LoVo (cell line): ENCODE measurements at regions not wholly inside any gene's neighbourhood (a gene's known extent, or its start where the extent isn't known, plus 50 kb on each side); places are given as distances from the start of the nearest gene placed in this dataset.
"Not testable (repeated sequence)": the region's sequence is repeated elsewhere in the genome, so short reads cannot be mapped to it uniquely, and the experiment has no call there.

Experiments used
- DNase-seq: peaks from one replicate; pipeline ENCODE4 v3.0.0-alpha.2; 2016; ENCODE audit warnings: low spot score

GRCh38 chr1:22196041-22196440 lies 53.1 kb upstream of the WNT4 start:
- no peak for DNase-seq

GRCh38 chr1:22196641-22197040 lies 53.7 kb upstream of the WNT4 start:
- no peak for DNase-seq

DNA sequence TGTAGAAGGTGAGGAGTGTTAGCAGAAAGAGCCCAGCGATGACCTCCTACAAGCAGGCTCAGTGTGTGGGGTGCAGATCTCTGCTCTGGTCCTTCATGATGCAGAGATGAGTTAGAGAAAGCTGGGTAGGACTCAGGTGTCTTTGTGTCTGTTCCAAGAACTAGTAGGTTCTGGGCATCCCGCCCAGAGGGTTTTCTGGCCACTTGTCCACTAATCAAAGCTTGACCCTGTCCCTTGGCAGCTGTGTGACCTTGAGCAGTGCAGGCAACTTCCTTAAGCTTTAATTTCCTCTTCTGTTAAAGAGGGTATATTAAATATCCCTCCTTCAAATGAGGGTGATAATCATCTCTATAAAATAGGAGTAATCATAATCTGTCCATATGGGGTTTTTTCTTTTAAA lies 54.7 kb upstream of the WNT4 start:
- no peak for DNase-seq

- no peak for DNase-seq
Measured at GRCh38 chr1:22201023-22201422, 58.1 kb upstream of the WNT4 start.

DNA sequence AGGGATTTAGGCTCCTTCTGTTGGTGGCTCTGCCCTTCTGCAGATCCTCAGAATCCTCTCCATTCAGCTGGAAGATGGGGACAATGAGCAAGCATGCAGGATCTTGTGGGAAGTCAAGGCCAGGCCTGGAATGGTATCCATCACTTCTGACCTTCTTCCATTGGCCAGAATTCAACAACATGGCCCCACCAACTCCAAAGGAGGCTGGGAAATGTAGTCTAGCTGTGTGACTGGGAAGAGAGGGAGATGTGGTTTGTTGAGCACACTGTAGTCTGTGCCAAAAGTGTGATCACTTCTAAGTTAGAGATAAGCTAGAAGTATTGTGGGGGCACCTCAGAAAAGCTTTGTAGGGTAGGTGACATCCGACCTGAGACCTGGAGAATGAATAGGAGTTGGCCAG lies 60.4 kb upstream of the WNT4 start:
- no peak for DNase-seq

DNA sequence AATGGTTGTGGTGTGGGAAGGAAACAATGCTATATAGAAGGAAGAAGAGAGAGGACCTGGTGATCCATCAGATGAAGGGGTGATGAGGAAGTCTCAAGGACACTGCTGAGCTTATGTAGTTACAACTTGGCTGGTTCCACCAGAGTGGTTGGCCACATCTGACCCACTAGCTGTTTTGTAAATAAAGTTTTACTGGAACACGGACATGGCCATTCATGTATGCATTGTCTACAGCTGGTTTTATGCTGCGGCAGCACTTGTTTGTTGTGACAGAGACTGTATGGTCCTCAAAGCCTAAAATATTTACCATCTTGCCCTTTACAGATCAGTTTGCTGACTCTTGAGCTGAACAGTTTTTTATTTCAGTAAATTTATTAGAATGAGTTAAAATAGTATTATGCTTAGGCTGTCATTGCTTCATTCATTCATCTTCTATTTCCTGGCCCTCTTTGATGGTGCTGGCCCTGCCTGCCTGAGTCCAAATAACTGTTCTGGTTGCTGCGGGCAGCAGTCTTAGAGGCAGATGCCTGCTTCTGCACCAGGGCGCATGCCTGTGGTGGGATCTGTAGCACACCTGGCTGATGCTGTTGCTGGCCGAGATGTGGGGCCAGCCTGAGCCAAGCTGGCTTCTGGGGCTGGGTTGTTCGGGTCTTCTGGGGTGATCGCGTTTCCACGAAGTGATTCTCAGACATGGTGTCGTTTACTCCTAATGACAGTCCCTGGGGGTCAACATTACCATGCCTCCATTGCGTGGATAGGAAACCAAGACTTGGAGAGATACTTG lies 61.4 kb upstream of the WNT4 start:
- DNase-seq = no peak

DNA sequence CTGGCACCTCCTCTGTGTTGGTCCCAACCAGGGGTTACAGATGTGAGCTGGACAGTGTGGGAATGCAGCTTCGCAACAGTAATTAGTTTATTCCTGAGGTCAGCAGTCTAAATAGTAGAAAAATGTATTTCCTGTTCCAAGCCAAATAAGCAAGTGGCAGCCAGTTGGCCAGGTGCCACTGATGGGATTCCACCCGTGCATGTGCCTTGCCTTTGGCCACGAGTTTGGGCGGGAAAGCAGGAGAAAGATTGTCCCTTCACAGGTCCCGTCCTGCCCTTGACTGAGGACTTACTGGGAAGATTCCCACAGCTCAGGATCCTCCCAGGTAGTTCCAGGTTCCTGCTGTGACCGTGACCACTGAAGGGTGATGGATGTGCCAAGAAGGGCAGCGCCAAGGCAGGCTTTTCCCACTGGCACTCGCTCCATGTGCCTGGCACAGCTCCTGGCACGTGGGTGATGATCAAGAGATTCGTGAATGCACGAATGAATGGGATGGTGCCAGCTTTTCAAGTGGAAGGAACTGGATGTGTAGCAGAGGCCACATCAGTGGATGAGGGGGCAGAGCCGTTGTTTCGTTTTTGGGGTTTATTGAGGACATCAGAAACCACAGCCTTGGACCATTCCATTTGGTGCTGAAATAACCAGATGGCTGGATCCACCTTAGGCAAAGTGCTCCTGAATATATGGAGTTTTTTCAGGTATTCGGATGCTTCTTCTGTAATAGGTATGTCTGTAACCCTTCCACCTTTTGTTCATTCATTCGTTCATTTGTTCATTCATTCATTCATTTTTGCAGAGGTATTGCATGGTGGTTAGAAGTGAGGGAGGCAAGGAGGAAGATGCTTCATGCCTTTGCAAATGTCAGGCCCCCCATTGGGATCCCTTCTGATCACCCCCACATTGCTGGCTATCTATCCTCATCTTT lies 62.4 kb upstream of the WNT4 start:
- DNase-seq = no peak

- no peak for DNase-seq
Measured at GRCh38 chr1:22206551-22207125, 63.7 kb upstream of the WNT4 start.

- no peak for DNase-seq
Measured at GRCh38 chr1:22207511-22208267, 64.8 kb upstream of the WNT4 start.

DNA sequence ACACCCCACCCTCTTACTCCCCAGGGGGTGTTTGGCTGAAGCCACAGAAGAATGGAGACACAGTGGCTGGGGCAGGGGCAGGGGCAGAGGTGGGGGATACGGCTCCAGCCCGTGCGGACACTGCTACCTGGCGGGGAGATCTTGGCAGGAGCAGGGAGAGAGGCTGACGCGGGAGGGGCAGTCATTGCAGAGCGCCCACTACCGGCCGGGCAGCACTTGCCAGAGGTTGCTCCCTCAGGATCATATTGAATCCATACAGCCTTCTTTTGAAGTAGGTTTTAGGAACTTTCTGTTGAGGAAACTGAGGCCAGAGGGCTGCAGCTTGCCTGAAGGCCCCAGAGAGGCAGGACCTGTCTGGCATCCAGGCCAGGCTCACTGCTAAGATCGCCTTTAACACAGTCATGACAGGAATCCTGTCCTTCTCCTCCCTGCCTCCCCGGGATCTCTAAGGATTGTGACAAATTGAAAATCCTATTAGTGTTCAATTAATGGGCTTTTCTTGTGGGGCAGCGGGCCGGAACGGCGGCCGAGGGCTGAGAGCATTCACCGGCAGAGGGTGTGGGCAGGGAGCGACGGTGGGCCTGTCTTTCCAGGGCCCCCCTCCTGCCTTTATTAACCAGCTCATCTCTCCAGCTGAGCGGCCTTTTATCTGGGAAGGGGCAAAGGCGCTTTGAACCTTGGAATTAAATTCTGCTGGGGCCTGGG lies 65.5 kb upstream of the WNT4 start:
- no peak for DNase-seq

GRCh38 chr1:22208973-22209378 lies 66.1 kb upstream of the WNT4 start:
- DNase-seq = no peak

DNA sequence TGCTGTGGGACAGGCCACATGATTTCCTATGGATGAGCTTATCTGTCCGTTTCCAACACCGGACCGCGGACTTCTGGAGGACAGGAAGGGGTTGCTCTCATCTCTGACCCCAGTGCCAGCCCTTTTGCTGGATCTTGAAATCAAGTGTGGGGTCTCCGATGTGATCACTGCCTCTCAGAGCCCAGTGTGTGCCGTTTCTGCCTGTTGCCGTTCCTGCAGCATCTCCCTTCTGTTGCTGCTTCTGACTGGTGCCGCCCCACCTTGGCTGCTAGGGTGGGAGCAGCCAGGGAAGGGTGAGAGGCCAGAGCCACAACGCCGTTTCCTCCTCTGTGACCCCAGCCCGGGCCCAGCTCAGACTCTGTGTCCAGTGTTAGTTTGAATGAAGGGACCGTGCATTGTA lies 67.3 kb upstream of the WNT4 start:
- no peak for DNase-seq

- no peak for DNase-seq
Measured at GRCh38 chr1:22210636-22211035, 67.7 kb upstream of the WNT4 start.

DNA sequence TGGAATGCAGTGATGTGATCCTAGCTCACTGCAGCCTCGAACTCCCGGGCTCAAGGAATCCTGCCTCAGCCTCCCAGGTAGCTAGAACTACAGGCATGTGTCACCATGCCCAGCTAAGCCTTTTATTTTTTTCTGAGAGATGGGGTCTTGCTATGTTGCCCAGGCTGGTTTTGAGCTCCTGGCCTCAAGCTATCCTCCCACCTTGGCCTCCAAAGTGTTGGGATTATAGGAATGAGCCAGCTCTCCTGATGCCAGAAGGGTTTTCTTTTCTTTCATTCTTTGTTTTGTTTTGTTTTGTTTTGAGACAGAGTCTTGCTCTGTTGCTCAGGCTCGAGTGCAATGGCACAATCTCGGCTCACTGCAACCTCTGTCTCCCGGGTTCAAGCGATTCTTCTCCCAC lies 68.6 kb upstream of the WNT4 start:
- DNase-seq = not testable (repeated sequence)

DNA sequence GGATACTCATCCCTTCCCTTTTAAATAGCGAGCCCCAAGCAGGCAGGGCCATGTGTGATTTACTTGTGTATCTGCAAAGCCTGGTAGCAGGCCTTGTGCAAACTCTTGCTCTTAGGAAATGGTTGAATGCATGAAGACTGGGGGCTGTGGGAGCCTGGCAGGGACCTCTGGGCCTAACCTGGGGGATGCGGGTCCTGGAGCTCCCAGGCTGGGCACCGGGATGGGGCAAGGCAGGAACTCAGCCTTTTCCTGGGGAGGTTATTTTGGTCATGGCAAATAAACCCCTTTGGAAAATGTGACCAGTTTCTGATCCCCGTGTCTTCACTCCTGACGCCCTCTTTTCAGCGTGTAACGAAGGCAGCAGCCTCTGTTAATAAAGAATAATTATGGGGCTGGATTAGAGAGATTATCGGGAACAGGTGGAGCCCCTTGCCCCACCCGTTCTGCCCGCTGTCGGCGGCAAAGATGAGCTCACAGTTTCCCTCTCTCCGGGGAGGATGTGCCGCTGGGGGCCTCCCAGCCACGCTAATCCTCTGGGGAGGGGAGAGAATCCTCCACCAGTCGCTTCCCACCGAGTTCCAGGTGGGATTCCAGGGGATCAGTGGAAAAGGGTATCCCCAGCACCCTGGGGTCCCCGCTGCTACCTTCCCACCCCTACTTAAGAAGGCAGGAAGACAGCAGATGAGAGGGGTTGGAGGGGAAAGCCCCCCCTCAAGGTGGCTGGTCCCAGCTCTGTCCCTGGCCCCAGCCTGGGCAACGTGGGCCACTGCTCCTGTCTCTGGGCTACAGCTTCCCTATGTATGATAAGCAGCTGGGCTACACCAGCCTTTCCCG lies 69.7 kb upstream of the WNT4 start:
- no peak for DNase-seq

DNA sequence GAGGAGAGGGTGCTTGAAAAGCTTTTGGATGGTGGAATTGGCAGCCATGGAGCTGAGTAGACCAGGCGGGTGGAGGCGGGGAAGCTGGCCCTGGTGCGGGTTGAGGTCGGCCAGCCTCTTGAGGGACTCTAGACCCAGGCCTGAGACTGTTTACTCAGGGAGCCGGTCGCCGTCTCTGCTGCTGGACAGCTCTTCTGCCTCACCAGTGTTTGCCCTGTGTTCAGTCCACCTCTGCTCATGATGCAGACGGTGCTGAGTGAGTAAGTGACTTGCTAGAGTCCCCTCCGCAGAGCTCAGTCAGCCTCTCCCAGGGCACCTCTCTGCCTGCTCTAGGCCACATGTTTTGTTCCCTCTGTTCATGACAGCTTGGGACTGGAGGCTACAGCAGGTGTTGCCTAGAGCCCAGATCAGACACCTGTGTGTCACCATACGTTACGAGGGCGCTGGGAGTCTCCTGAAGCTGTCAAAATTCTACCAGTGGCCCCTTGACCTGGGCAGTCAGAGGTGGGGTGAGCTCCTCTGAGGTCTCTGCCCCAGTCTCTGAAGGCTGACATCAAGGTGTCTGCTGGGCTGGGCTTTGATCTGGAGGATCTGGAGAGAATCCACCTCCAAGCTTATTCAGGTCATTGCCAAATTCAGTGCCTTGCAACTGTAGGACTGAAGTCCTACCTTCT lies 73.5 kb upstream of the WNT4 start:
- DNase-seq = no peak

DNA sequence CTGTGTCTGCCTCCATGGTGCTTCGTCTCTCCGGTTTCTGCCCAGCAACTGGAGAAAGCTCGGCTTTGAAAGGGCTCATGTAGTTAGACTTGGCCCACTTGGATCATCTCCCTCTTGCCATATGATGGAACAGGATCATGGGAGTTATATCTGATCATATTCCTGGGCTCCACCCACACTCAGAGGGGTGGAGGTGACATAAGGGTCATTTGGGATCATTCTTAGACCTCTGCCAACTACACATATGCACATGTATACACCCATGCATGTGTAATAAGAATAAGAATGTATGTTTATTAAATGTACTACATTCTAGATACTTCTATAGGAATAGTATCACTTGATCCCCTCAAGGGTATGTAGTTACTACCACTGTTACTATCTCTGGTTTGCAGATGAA lies 74.1 kb upstream of the WNT4 start:
- no peak for DNase-seq

- DNase-seq = no peak
Measured at GRCh38 chr1:22217811-22218460, 75.0 kb upstream of the WNT4 start.

DNA sequence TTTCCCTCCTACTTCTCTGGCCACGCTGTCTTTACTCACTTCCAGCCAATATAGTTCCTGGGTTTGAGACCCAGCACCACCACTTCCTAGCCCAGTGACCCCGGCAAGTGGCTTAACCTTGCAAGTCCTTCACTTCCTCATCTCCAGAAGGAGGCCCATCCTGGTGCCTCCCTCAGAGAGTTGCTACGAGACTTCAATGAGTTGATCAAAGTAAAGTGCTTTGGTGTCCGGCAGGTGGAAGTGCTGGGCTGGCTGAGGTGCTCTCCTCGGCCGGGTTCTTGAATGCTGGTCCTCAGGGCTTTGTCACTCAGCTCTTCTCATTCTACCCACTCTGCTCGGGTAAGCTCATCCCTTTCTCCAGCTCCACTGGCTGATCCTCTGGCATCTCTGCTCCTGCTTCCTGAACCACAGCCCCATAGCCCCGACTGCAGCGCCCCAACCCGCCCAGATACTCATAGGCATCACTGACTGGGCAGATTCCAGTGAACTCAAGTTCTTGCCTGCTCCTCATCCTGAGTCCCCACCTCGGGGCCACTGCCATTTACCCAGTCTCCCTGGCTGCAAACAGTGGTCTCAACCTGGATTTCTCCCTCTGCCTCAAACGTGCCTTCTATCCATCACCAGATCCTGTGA lies 75.8 kb upstream of the WNT4 start:
- no peak for DNase-seq
